Trophoblast cell (in vitro differentiated cells and primary cell): ENCODE measurements at regions not wholly inside any gene's neighbourhood (a gene's known extent, or its start where the extent isn't known, plus 50 kb on each side); places are given as distances from the start of the nearest gene placed in this dataset.

Experiments used
- DNase-seq, 2 donors: peaks; one replicate each; pipeline ENCODE4 v3.0.0-alpha.2; 2016
- H2AFZ ChIP-seq: 2 replicates; pipeline ENCODE4 v1.6.1; 2013; ENCODE audit warnings: low read length, moderate library complexity, mild to moderate bottlenecking; ENCODE audit not compliant: insufficient read depth, poor library complexity
- H2AK5ac ChIP-seq: 2 replicates; pipeline ENCODE4 v1.6.1; 2013; ENCODE audit warnings: mild to moderate bottlenecking, low read length
- H2BK120ac ChIP-seq: 2 replicates; pipeline ENCODE4 v1.6.1; 2013; ENCODE audit warnings: low read length, mild to moderate bottlenecking, moderate library complexity; ENCODE audit not compliant: insufficient read depth, poor library complexity
- H2BK12ac ChIP-seq: 2 replicates; pipeline ENCODE4 v1.6.1; 2013; ENCODE audit warnings: mild to moderate bottlenecking, low read length, moderate library complexity
- H2BK5ac ChIP-seq: 2 replicates; pipeline ENCODE4 v1.6.1; 2013; ENCODE audit warnings: low read length, low read depth, moderate library complexity, mild to moderate bottlenecking; ENCODE audit not compliant: poor library complexity
- H3K14ac ChIP-seq: 2 replicates; pipeline ENCODE4 v1.6.1; 2013; ENCODE audit warnings: mild to moderate bottlenecking, low read length
- H3K18ac ChIP-seq: 2 replicates; pipeline ENCODE4 v1.6.1; 2013; ENCODE audit warnings: mild to moderate bottlenecking, low read length
- H3K23ac ChIP-seq: 2 replicates; pipeline ENCODE4 v1.6.1; 2013; ENCODE audit warnings: low read length
- H3K27ac ChIP-seq: 2 replicates; pipeline ENCODE4 v1.5.1; 2013; ENCODE audit warnings: low read depth, mild to moderate bottlenecking, inconsistent platforms, low read length, moderate library complexity
- H3K27me3 ChIP-seq: 2 replicates; pipeline ENCODE4 v1.6.1; 2013; ENCODE audit warnings: inconsistent platforms, mild to moderate bottlenecking, low read length, moderate library complexity; ENCODE audit not compliant: insufficient read depth
- H3K36me3 ChIP-seq, 2 experiments: 1 replicate in 1 of 2; 2 replicates in 1 of 2; pipeline ENCODE4 v1.6.1; 2013; ENCODE audit warnings: low read length in 2 of 2, mild to moderate bottlenecking in 2 of 2, moderate library complexity in 1 of 2; ENCODE audit not compliant: insufficient read depth in 2 of 2, control insufficient read depth in 1 of 2
- H3K4ac ChIP-seq: 2 replicates; pipeline ENCODE4 v1.6.1; 2013; ENCODE audit warnings: low read depth, mild to moderate bottlenecking, low read length, moderate library complexity
- H3K4me1 ChIP-seq, 2 experiments: 1 replicate in 1 of 2; 2 replicates in 1 of 2; pipeline ENCODE4 v1.6.1; 2013; ENCODE audit warnings: low read length in 2 of 2, mild to moderate bottlenecking in 2 of 2, moderate library complexity in 1 of 2; ENCODE audit not compliant: insufficient read depth in 2 of 2, control insufficient read depth in 1 of 2
- H3K4me2 ChIP-seq: 2 replicates; pipeline ENCODE4 v1.6.1; 2013; ENCODE audit warnings: inconsistent platforms, mild to moderate bottlenecking, low read length, moderate library complexity
- H3K4me3 ChIP-seq: 2 replicates; pipeline ENCODE4 v1.5.1; 2013; ENCODE audit warnings: mild to moderate bottlenecking, low read depth, low read length, inconsistent platforms
- H3K79me1 ChIP-seq: one replicate; pipeline ENCODE4 v1.6.1; 2013; ENCODE audit warnings: low read length
- H3K79me2 ChIP-seq: 2 replicates; pipeline ENCODE4 v1.6.1; 2013; ENCODE audit warnings: low read length, mild to moderate bottlenecking; ENCODE audit not compliant: control insufficient read depth, insufficient read depth, poor library complexity
- H3K9ac ChIP-seq: 2 replicates; pipeline ENCODE4 v1.6.1; 2013; ENCODE audit warnings: mild to moderate bottlenecking, low read length
- H3K9me3 ChIP-seq: 2 replicates; pipeline ENCODE4 v1.6.1; 2013; ENCODE audit warnings: low read depth, mild to moderate bottlenecking, control low read depth, inconsistent platforms, low read length; ENCODE audit not compliant: insufficient read depth
- H4K12ac ChIP-seq: 2 replicates; pipeline ENCODE4 v1.6.1; 2013; ENCODE audit warnings: low read depth, mild to moderate bottlenecking, low read length, moderate library complexity
- H4K8ac ChIP-seq: 2 replicates; pipeline ENCODE4 v1.6.1; 2013; ENCODE audit warnings: low read depth, mild to moderate bottlenecking, low read length, moderate library complexity
- H4K91ac ChIP-seq: one replicate; pipeline ENCODE4 v1.6.1; 2013; ENCODE audit warnings: low read depth, mild to moderate bottlenecking, low read length, moderate library complexity
- WGBS: extraction: QIAGEN DNeasy Blood & Tissue Kit; methylation state at CpG from one replicate; pipeline ENCODE4 v1.1.7; 2013; ENCODE audit warnings: missing lambda C conversion rate; ENCODE audit not compliant: insufficient read length, insufficient coverage; ENCODE audit errors: extremely low coverage; 5-methylcytosine and 5-hydroxymethylcytosine counted together

DNA sequence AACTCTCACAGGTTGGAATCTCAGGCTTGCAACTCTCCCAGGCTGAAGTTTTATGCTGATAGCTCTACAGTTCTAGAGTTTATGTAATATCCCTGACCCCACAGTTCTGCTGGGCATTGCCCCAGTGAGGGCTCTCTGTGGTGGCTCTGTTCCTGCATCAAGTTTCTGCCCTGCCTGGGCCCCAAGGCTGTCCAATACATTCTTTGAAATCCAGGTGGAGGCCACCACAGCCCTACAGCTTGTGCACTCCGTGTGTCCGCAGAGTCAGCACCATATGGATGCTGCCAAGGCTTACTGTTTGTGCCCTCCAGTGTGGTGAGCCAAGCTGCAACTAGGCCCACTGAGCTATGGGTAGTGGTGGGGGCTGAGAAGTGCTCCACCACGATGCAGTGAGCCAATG lies 1141.2 kb upstream of the EPHA6 start:
- H3K4me3 ChIP-seq, result no peak overlapping the region
- H3K36me3 ChIP-seq, result no peaks in the 10 kb centered on the region
- no peak overlapping the region for H4K91ac ChIP-seq
- H2BK12ac ChIP-seq, result no peak overlapping the region
- no peak overlapping the region for H3K9ac ChIP-seq
- no peak overlapping the region for H3K18ac ChIP-seq
- no peaks in the 10 kb centered on the region for H3K79me1 ChIP-seq
- no peak overlapping the region for H4K12ac ChIP-seq
- no peaks in the 10 kb centered on the region for H3K9me3 ChIP-seq
- no CpG with 5 or more reads among the region's 3 CpGs for WGBS
- no peak overlapping the region for H4K8ac ChIP-seq
- DNase-seq, result no peak
- H3K4me1 ChIP-seq, result no peaks in the 10 kb centered on the region
- no peak overlapping the region for H3K4me2 ChIP-seq
- H3K79me2 ChIP-seq, result no peaks in the 10 kb centered on the region
- H3K4ac ChIP-seq, result no peak overlapping the region
- H3K14ac ChIP-seq, result no peak overlapping the region
- no peak overlapping the region for H2AFZ ChIP-seq
- no peak overlapping the region for H2AK5ac ChIP-seq
- no peak overlapping the region for H3K23ac ChIP-seq
- no peak overlapping the region for H2BK120ac ChIP-seq
- H3K27ac ChIP-seq, result no peak overlapping the region
- no peaks in the 10 kb centered on the region for H3K27me3 ChIP-seq
- H2BK5ac ChIP-seq, result no peak overlapping the region

- no peak overlapping the region for H2BK120ac ChIP-seq
- no peaks in the 10 kb centered on the region for H3K4me1 ChIP-seq
- H3K9me3 ChIP-seq, result no peaks in the 10 kb centered on the region
- H2AK5ac ChIP-seq, result no peak overlapping the region
- no peak overlapping the region for H4K91ac ChIP-seq
- H4K8ac ChIP-seq, result no peak overlapping the region
- H4K12ac ChIP-seq, result no peak overlapping the region
- H3K14ac ChIP-seq, result no peak overlapping the region
- H2BK12ac ChIP-seq, result no peak overlapping the region
- WGBS, result no CpG with 5 or more reads among the region's 9 CpGs
- H3K4me3 ChIP-seq, result no peak overlapping the region
- H3K4me2 ChIP-seq, result no peak overlapping the region
- no peak overlapping the region for H3K23ac ChIP-seq
- H2BK5ac ChIP-seq, result no peak overlapping the region
- H3K27me3 ChIP-seq, result no peaks in the 10 kb centered on the region
- no peak overlapping the region for H3K9ac ChIP-seq
- no peak overlapping the region for H3K27ac ChIP-seq
- H2AFZ ChIP-seq, result no peak overlapping the region
- no peak overlapping the region for H3K18ac ChIP-seq
- H3K4ac ChIP-seq, result no peak overlapping the region
- DNase-seq, result peak in 1 of 2 donors; percentile 25
- H3K79me1 ChIP-seq, result no peaks in the 10 kb centered on the region
- no peaks in the 10 kb centered on the region for H3K79me2 ChIP-seq
- H3K36me3 ChIP-seq, result no peaks in the 10 kb centered on the region
These were observed 1108.5 kb upstream of the EPHA6 start for GRCh38 chr3:95705786-95706418.

- Histone ChIP-seq H2BK12ac (no peak overlapping the region), H2BK120ac (no peak overlapping the region), H3K18ac (no peak overlapping the region), H3K27ac (no peak overlapping the region), H3K4ac (no peak overlapping the region), H3K23ac (no peak overlapping the region), H2AK5ac (no peak overlapping the region), H3K4me3 (no peak overlapping the region), H3K14ac (no peak overlapping the region), H3K9ac (no peak overlapping the region), H3K79me2 (no peaks in the 10 kb centered on the region), H3K79me1 (no peaks in the 10 kb centered on the region), H3K4me1 (no peaks in the 10 kb centered on the region), H2AFZ (no peak overlapping the region), H3K36me3 (no peaks in the 10 kb centered on the region), H4K8ac (no peak overlapping the region), H2BK5ac (no peak overlapping the region), H4K12ac (no peak overlapping the region), H3K4me2 (no peak overlapping the region), H4K91ac (no peak overlapping the region), H3K9me3 (no peaks in the 10 kb centered on the region), H3K27me3 (no peaks in the 10 kb centered on the region)
- DNase-seq, result no peak
- no CpG with 5 or more reads among the region's 2 CpGs for WGBS
These were observed 1107.1 kb upstream of the EPHA6 start for GRCh38 chr3:95707268-95707667.

- Histone ChIP-seq H3K9me3 (no peaks in the 10 kb centered on the region), H3K4me3 (no peak overlapping the region), H4K91ac (no peak overlapping the region), H3K79me1 (no peaks in the 10 kb centered on the region), H3K4me2 (no peak overlapping the region), H3K4me1 (peaks cover 0 to 2% of the 10 kb centered on the region in 2 experiments), H4K8ac (no peak overlapping the region), H3K79me2 (no peaks in the 10 kb centered on the region), H3K27ac (no peak overlapping the region), H3K23ac (no peak overlapping the region), H2BK120ac (no peak overlapping the region), H3K18ac (no peak overlapping the region), H3K4ac (no peak overlapping the region), H3K9ac (no peak overlapping the region), H2BK12ac (no peak overlapping the region), H2AFZ (no peak overlapping the region), H3K36me3 (no peaks in the 10 kb centered on the region), H3K14ac (no peak overlapping the region), H3K27me3 (no peaks in the 10 kb centered on the region), H2AK5ac (no peak overlapping the region), H2BK5ac (no peak overlapping the region), H4K12ac (no peak overlapping the region)
- DNase-seq, result no peak
- WGBS, result no CpG with 5 or more reads among the region's 1 CpG
These were observed 1103.7 kb upstream of the EPHA6 start for GRCh38 chr3:95710684-95711083.
